Prostate gland (tissue), 2 donors: ENCODE measurements at regions not wholly inside any gene's neighbourhood (a gene's known extent, or its start where the extent isn't known, plus 50 kb on each side); places are given as distances from the start of the nearest gene placed in this dataset.
A peak's percentile ranks its signal among the peaks of the same experiment; 100 is the strongest.

Experiments
- POLR2A ChIP-seq: fragments of 450-650 bp; IDR thresholded peaks from one replicate; pipeline ENCODE4 v1.6.1; 2016; ENCODE audit warnings: antibody characterized with exemption, mild to moderate bottlenecking
- POLR2AphosphoS5 ChIP-seq: sonication (generic); formaldehyde crosslinking; IDR thresholded peaks from one replicate; pipeline ENCODE4 v1.6.1; 2017; ENCODE audit warnings: antibody characterized with exemption
- TF ChIP-seq, protein P1 (sequence below), 4 experiments: fragments of 200-600 bp in 2 of 4; fragments of 450-650 bp in 2 of 4; sonication (generic) in 2 of 4; IDR thresholded peaks; 1 replicate in 3 of 4; 2 replicates in 1 of 4; pipeline ENCODE4 v1.5.1; 2016 to 2019; ENCODE audit warnings: antibody characterized with exemption in 4 of 4, mild to moderate bottlenecking in 2 of 4, moderate library complexity in 2 of 4

DNA sequence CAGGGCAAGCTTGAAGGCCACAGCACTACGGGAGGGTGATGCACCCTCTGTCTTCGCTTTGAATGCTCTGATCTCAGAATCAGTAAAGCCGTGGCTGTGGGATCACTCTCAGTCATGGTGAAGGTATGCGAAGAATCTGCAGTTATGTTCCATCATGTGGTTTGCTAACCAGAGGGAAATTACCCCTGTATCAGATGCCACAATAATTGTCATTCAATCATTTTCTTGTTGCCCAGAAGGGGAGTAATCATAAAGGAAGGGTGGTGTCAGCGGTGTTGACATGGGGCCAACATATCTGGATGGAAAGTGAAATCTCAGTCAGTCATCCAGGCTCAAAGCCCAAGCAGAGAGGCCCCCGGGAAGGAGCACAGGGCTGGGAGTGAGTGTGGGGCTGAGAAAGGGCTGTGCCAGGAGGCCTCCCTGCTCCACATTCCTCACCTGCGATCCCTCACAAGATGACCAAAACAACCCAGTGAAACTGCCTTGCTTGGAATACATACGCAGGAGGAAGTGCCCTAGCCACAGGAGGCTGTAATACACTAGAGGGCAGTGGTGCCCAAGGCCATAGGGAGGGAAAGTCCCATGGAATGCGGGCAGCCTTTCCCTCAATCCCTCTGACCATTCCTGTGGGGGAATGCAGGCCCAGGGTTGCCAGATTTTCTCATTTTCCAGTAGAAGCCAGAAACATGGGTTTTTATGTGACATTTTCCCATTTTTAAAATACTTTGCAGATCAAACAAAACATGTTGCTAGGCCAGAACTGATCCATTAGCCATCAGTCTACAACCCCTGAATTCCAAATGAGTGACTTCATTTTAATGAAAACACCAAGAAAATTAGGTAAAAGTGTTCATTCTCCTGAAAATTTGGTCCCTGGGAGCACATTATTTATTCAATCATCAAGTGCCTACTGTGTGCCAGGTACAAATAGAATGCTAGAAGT lies 95.7 kb upstream of the VANGL1 start:
- TF ChIP-seq, protein P1, sequence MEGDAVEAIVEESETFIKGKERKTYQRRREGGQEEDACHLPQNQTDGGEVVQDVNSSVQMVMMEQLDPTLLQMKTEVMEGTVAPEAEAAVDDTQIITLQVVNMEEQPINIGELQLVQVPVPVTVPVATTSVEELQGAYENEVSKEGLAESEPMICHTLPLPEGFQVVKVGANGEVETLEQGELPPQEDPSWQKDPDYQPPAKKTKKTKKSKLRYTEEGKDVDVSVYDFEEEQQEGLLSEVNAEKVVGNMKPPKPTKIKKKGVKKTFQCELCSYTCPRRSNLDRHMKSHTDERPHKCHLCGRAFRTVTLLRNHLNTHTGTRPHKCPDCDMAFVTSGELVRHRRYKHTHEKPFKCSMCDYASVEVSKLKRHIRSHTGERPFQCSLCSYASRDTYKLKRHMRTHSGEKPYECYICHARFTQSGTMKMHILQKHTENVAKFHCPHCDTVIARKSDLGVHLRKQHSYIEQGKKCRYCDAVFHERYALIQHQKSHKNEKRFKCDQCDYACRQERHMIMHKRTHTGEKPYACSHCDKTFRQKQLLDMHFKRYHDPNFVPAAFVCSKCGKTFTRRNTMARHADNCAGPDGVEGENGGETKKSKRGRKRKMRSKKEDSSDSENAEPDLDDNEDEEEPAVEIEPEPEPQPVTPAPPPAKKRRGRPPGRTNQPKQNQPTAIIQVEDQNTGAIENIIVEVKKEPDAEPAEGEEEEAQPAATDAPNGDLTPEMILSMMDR (IDR thresholded peaks at IDR 0.05), result peak in 2 of 4 experiments; percentile 44 to 58
- TF ChIP-seq POLR2A (no peak), POLR2AphosphoS5 (no peak)
